T-helper 1 cell treated with Interleukin-12 subunit alpha and Interleukin-12 subunit beta and Interleukin-4 antibody, amounts not matched to agents 30 ng/mL and 1 ng/mL, for 36 hours (primary cell): ENCODE measurements at regions not wholly inside any gene's neighbourhood (a gene's known extent, or its start where the extent isn't known, plus 50 kb on each side); places are given as distances from the start of the nearest gene placed in this dataset.
"Not testable (repeated sequence)": the region's sequence is repeated elsewhere in the genome, so short reads cannot be mapped to it uniquely, and the experiment has no call there.

Experiments used
- intact Hi-C: fragments of 100-400 bp; cut with micrococcal nuclease; formaldehyde crosslinking; loops from one replicate; pipeline ENCODE4 v1.15.1; 2024

DNA sequence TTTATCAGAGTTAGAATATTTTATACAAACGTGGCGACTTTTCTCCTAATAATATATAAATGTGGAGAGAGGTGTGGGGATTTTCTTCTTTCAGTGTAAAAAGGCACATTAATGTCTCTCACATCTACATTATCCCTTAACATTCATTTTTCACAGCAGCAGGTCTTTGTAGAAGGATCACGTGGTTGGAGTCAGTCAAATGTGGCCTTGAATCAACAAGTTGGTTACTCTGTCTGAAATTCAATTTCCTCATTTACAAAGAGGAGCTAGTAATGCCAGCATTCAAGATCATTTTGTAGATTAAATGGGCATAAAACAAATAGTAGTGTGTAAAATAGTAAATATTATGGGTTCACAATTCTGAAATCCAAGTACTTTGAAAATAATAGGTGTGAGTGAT, 183.1 kb upstream of the SEMA3E start:
- intact Hi-C loops: no loop called here

DNA sequence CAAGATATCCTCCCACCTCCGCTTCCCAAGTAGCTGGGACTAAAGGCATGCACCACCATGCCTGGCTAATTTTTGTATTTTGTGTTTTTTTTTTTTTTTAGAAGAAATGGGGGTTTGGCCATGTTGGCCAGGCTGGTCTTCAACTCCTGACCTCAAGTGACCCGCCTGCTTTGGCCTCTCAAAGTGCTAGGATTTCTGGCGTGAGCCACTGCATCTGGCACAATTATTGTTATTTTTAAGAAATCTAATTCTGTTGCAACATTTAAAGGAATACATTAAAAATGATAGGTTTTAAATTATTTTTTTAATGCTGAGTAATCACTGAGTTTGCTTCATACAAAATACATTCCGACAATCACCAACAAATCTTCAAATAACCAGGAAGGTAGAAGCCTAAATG, 178.1 kb upstream of the SEMA3E start:
- intact Hi-C loops: no loop called here

DNA sequence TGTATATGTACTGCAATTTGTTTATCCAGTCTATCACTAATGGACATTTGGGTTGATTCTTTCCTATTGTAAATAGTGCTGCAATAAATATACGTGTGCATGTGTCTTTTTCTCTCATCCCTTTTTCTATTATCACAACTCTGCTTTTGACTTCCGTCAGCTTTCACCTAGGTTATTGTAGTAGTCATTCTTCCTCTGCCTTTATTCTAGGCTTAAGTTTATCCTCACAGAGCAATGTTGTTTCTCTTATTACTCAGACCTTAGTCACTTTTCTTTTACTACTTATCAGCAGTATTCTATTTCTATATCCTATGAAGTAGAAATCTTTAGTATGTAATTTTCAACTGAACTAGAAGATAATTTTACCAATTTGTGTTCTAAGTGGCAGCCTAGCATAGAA, 175.3 kb upstream of the SEMA3E start:
- intact Hi-C loops: no loop called here

DNA sequence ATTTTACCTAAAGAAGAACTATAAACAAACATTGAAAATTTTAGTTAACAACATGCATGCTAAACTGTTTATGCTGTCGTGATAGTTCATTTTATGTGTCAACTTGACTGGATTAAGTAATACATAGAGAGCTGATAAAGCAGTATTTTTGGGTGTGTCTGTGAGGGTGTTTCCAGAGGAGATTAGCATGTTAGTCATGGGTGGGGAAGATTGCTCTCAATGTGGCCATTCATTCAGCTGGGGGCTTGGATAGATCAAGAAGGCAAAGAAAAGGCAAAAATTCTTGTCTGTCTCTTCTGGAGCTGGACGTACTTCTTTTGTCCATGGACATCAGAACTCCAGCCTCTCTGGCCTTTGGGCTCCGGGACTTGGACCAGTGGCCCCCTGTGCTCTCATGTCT, 172.9 kb upstream of the SEMA3E start:
- intact Hi-C loops: no loop called here

DNA sequence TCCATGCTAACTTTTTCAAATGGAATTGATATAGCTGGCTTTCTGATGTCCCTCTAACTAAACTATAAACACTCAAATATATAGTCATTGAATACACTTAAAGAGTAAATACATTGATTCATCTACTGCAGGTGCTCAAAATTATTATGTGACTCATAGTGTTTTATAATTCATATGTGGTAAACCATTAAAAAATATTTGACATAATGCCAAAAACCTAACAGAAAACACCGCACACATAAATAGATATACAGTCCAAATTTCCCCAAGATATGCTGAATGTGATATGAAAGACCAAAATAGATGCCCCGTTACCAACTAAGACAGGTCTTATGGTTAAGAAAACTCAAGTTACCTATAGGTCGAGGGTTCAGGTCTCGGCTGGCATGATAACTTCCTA, 171.7 kb upstream of the SEMA3E start:
- intact Hi-C loops: no loop called here

DNA sequence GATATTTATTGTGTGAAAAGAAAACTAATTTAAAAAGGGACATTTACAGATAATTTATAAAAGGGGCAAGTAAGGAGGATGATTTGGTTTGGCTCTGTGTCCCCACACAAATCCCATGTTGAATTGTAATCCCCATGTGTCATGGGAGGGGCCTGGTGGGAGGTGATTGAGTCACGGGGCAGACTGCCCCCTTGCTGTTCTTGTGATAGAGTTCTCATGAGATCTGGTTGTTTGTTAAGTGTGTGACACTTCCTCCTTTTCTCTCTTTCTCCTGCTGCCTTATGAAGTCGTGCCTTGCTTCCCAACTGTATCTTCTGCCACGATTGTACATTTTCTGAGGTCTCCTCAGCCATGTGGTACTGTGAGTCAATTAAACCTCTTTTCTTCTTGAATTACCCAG, 171.0 kb upstream of the SEMA3E start:
- intact Hi-C loops: no loop called here

DNA sequence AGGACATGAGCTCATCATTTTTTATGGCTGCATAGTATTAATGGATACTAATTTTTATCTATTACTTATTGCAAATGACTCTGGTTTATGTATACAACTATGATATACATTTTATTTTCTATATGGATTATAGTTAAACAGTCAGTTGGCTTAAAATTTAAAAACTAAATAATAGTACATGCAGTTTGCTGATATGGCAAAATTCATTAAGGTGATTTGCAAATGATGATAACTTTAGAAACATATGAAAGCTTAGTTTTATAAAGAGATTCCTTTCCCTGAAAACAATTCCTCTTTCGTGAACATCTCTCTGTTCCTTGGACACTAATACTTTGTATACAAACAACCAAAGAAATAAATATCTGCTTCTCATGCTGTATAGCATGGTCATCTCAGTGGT, 165.5 kb upstream of the SEMA3E start:
- intact Hi-C loops: no loop called here

DNA sequence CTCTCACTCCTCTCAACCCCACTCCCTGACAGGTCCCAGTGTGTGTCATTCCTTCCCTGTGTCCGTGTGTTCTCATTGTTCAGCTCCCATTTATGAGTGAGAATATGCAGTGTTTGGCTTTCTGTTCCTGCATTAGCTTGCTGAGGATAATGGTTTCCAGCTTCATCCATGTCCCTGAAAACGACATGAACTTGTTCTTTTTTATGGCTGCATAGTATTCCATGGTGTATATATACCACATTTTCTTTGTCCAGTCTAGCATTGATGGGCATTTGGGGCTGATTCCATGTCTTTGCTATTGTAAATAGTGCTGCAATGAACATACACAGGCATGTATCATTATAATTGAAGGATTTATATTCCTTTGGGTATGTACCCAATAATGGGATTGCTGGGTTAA, 163.6 kb upstream of the SEMA3E start:
- intact Hi-C loops: not testable (repeated sequence)

DNA sequence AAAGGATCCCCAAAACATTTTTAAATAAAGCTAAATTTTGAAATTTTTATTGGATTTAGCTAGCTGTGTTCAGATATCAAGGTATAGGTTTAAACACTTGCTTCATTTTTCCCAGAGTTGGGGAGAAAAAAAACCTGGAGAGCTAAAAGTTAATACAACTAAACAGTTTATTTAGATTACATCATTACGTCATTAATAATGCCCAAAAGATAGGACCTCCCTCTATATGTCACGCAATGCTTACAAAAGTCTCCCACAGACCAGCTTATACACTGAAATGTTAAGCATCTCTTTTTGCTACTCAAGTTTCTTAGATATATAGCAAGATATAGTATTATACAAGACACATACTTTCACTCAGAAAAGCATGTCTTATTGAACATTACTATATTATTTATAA, 160.0 kb upstream of the SEMA3E start:
- intact Hi-C loops: no loop called here

DNA sequence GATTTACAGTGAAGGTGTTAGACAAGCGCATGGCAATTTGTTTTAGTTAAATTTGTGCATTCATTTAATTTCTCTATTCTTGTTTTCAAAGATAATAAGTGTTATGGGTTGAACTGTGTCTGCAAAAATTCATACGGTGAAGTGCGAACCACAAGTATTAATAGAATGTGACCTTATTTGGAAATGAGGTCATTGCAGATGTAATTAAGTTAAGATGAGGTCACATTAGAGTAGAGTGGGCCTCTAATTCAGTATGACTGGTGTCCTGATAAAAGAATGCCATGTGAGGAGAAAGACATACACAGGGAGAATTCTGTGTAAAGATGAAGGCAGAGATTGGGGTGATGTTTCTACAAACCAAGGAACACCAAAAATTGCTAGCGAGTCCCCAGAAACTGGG, 158.8 kb upstream of the SEMA3E start:
- intact Hi-C loops: no loop called here

DNA sequence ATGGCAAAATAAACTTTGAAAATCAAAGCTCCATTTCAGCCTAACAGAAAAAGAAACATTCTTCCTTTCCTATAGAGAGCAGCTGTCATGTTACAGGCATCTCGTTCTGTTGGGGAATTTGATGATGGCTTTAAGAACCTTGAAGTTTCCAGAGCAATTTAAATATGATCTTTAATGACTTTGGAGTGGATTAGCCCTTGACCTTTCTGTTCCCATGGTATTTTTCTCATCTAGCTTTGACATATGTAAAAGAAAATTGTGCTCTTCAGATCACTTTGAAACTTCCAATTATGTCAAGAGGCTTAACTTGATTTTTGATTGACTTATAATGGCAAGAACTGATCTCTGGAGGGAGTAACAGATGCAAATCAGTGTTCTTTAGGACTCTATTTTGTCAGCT, 157.6 kb upstream of the SEMA3E start:
- intact Hi-C loops: no loop called here

DNA sequence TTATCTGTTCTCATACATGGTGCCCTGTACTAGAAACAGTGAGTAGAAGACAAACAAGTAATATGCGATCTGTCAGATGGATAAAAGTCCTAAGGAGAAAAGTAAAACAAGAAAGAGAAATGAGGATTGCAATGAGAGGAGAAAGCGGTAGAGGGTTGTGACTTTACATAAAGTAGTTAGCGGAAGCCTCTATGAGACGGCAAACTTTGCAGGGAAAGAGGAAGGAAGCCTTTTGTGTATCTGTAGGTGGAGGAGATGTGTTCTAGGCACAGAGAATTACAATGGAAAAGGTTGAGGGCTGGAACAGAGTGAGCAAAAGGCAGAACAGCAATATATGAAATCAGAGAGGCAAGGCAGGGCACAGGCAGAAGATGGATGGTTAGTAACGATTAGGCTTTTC, 150.4 kb upstream of the SEMA3E start:
- intact Hi-C loops: no loop called here

DNA sequence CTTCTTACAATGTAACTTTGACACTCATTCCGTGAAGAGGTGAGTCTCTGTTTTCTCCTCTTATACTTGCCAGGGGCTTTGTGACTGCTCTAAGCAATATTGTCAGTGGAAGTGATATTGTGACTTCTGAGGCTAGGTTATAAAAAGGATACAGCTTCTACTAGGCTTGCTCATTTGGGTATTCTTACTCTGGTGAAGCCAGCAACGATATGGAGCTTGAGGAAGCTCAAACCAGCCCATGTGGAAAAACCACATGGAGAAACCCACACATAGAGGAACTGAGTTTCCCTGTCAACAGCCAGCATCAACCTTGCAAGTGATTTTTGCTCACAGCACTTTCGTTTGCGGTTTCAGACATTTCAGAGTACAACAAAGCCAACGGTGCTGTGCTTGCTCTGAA, 149.6 kb upstream of the SEMA3E start:
- intact Hi-C loops: no loop called here

DNA sequence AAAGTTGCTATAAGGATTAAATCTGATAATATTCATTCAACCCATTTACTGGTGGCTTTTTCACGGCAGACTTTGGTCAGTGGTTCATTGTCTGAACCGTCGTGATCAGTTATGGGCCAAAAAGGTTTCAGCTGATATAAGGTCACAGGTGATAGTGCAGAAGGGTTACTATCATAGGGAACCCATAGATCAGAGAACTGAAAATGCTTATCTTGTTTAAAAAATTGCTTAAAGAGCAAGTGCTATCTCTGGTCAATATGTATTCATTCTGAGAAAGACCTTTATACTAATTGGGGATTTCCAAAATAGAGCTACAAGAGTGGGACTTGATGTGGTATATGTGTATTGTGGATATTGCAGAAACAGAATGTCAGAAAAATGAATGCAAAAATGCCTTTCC, 147.8 kb upstream of the SEMA3E start:
- intact Hi-C loops: no loop called here

DNA sequence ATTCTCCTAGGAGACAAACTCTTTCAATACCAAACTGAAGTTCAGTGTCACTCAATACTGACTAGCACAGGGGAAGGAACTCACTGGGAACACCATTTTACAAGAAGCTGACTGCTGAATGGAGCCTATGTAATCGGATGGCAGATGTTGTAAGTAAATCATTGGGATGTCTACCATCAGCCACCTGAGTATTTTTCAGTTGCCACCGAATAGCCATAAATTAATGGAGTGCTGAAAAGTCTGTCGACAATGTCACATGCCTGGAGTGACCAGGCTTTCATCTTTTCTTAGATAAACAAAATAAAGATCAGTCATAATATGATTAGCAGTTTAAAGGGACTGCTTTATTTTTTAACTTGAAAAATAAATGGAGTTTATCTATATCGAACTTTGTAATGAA, 145.9 kb upstream of the SEMA3E start:
- intact Hi-C loops: no loop called here

DNA sequence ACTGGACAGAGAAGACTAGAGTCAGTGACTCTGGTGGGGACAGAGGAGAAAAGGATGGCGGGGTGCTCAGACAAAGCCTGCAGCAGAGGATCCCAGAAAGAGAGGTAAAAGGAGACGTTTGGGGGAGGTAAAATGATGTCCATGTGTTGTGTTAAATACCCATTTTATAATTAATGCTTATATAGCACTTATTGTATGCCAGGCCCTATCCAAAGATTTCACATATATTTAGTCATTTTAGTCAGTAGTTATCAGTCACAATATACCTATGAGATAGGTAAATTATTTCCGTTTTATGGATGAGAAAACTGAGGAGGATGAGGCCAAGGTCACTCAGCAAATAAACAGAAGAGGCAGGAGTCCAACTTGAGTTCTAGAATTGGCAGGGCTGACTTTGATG, 144.6 kb upstream of the SEMA3E start:
- intact Hi-C loops: no loop called here

DNA sequence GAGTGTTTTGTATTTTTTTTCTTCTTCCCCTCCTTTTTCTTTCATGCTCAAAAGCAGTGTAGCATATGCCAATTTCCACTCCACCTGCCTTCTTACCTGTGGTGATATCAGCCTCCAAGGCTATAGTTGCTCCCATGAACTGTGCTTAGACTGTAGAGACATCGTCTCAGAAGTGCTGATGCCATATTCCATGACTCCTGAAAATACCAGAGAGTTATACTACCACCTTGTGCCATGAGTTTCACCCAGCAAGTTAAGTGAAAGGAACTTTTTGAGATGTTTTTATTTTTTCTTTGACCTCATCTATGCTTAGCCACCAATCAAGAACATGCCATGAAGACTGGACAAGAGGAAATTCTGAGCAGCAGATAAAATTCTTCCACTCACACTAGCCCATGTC, 142.8 kb upstream of the SEMA3E start:
- intact Hi-C loops: loop anchor here (2.0 kb wide), 1 partner anchor 19 kb away; no protein-coding TSS in a partner anchor

DNA sequence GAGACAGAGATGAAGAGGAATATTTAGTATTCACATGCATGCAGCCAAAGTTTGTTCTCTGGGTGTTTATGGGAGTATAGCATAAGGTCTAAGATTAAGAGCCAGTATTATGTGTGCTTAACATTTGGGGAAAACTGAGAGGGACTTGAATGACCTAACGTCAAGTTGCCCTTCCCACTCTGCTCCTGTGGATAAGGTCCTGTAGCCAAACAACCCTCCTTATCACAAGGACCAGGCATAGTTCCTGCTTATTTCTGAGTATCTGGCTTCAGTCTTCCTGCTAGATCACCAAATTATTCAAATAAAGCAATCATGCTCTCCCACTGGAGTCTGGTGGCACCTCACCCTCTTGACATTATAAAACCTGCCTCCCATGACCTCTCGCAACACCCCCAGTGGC, 137.9 kb upstream of the SEMA3E start:
- intact Hi-C loops: no loop called here

DNA sequence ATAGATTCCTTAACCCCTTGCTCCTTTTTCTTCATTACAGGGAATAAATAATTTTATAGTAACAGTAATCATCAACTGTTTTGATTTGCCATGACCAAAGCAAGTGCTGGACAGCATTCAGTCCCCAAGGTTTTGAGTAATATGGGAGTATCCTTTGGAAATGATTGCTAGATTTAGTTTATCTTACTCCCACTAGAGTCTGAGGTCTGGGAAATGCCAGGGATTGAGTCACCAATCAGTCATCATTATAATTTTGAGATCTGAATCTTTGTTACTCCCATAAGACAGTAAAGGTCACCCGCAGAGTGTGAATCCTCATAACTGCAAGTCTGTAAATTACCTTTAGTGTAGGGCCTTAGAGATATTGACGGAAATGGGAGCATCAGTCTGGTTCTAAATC, 133.7 kb upstream of the SEMA3E start:
- intact Hi-C loops: no loop called here

DNA sequence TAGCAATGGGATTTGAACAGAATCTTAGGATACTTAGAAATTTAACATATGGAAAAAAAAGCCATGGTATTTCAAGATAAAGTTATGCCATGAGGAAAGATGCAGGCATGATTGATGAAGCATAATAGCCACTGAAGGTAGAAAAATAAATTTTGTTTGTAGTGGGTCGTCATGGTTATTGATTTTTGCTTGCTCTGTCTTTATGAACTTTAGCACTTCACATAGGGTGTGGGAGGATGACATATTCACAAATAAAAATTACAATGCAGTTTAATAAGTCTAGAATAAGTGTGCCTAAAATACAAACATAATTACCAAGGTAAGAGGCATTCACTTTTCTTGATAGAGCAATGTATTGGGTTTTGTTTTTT, 129.1 kb upstream of the SEMA3E start:
- intact Hi-C loops: no loop called here

DNA sequence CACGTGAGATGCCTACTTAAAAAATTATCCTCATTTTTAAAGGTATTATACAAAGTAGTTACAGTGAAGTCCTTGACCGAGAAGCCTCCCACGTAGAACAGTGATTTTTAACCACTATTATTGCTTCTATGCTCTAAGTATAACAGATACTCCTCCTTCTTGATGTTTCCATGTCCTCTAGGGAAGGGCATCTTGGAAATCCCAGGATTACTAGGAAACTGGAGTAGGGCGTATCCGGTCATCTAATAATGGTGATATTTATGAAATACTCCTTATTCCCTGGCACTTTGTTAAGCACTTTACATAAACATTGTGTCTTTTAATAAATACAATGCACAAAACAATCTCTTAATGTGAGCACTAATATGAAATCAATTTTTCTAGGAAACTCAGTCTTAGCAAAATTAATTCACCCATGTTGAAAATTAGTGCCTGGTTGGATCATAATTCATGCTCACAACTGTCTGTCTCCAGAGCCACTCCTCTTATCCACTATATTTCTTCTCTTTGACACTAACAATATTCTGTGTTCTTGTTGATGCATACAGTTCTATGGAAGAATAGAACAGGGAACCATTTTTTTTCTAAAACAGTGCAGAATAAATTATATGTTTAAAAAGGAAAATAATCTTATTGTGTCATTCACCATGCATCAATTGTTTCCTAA, 128.6 kb upstream of the SEMA3E start:
- intact Hi-C loops: no loop called here

DNA sequence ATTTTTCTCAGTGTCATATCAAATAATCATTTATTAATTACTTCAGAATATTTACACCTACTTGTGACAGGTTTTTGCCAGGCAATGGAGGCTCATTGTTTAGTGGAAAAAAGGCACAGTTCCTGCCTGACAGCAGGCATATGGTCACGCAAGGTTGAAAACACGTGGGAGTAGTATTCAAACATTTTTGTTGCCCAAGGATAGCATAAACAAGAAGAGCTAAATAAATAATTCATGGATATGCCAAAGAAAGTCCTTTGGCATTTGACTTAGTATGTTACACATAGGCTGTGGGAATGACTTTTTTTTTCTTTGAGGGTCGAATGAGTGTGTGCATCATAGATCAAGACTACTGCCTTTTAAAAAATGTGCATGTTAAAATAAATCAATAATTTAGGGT, 120.5 kb upstream of the SEMA3E start:
- intact Hi-C loops: no loop called here

DNA sequence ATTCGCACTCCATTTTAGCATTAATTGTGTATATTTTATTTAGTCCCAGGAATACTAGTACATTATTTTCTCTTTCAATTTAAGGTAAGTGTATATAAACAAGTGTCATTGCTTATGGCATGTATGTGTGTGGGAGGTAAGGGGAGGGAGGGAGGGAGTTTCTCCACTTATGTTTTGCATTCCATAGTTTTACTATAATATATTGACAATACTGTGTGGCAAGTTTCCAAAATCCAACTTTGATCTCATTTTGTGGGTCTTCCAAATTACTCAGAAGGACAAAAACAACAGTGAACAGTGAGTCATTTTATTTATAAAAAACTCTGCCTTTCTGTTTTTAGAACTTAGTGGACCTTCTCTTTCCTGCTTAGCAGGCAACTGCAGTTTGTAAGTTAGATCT, 102.3 kb upstream of the SEMA3E start:
- intact Hi-C loops: no loop called here

DNA sequence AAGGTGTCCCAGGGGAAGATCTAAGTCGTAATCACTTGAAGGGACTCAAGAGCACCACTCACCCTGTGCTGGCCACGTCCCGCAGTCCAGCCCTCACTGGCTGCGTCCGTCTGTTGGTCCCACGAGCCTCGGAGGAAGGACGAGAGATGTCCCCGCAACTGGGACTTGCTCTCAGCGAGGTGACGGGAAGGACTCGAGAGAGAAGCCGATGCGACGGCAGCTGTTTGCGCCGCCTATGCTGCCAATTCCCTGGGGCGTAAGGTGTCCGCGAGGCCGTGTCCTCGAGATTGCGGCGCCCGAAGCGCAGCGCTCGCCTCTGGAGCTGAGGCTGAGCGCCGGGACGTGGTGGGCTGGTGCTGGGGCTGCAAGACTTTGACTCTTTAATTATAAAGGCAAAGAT, 100.6 kb upstream of the SEMA3E start:
- intact Hi-C loops: no loop called here
